GM12878 (cell line): ENCODE measurements at regions not wholly inside any gene's neighbourhood (a gene's known extent, or its start where the extent isn't known, plus 50 kb on each side); places are given as distances from the start of the nearest gene placed in this dataset.

ENCODE experiments used
- ATAC-seq: fragments of 200-7000 bp; cut with Tn5 transposase; 3 replicates; pipeline ENCODE4 v1.9.1; 2020; ENCODE audit warnings: mild to moderate bottlenecking, moderate library complexity
- BruUV-seq: library from RNA; stranded (reverse); fragments of 400-500 nt; replicated peaks from 2 replicates; lab custom pipeline; 2021; lab: Mats Ljungman, UMichigan
- CTCF ChIA-PET: fragments of 300-600 bp; sonication (Branson Sonifier 250); formaldehyde crosslinking; extraction: SDS; loops from one replicate; lab custom pipeline; 2021; ENCODE audit warnings: inconsistent platforms; lab: Yijun Ruan, JAX
- POLR2A ChIA-PET: fragments of 350-600 bp; formaldehyde crosslinking; extraction: SDS; loops from one replicate; lab custom pipeline; 2021; ENCODE audit warnings: inconsistent platforms; lab: Charles Lee
- RAD21 ChIA-PET: fragments of 300-600 bp; sonication (Branson Sonifier 250); formaldehyde crosslinking; loops from one replicate; lab custom pipeline; 2023; ENCODE audit warnings: antibody characterized with exemption; ENCODE audit not compliant: unreplicated experiment; lab: Charles Lee
- SMC1A ChIA-PET: fragments of 300-600 bp; sonication (Branson Sonifier 250); formaldehyde crosslinking; loops from one replicate; lab custom pipeline; 2023; ENCODE audit not compliant: unreplicated experiment, uncharacterized antibody; lab: Charles Lee
- DNase-seq: peaks from one replicate; pipeline ENCODE4 v3.0.0-alpha.2; 2011; ENCODE audit warnings: low read depth, low spot score
- FAIRE-seq: peaks from 3 replicates; lab custom pipeline; 2011; peaks lifted over from hg19 to GRCh38; lab: Jason Lieb, UNC
- H2AFZ ChIP-seq: 2 replicates; pipeline ENCODE4 v1.6.0; 2011; ENCODE audit warnings: low read depth, low read length, control low read depth; ENCODE audit not compliant: control insufficient read depth
- H3K27ac ChIP-seq: 2 replicates; pipeline ENCODE4 v1.5.1; 2011; ENCODE audit warnings: control low read depth; ENCODE audit not compliant: control insufficient read depth, insufficient read depth
- H3K27me3 ChIP-seq, 2 experiments: replicated peaks in 1 of 2; 2 replicates each; pipeline versions ENCODE4 v1.6.0 to v1.6.1; 2011; ENCODE audit warnings: low read length in 1 of 2; ENCODE audit not compliant: control insufficient read depth in 2 of 2, insufficient read depth in 2 of 2
- H3K36me3 ChIP-seq, 2 experiments: 2 replicates each; pipeline ENCODE4 v1.5.1; 2011; ENCODE audit warnings: low read length in 1 of 2; ENCODE audit not compliant: control insufficient read depth in 2 of 2, insufficient read depth in 2 of 2
- H3K4me1 ChIP-seq: 2 replicates; pipeline ENCODE4 v1.6.1; 2011; ENCODE audit warnings: mild to moderate bottlenecking, low read length, moderate library complexity, mixed read lengths; ENCODE audit not compliant: control insufficient read depth, insufficient read depth
- H3K4me2 ChIP-seq: 2 replicates; pipeline ENCODE4 v1.6.0; 2011; ENCODE audit warnings: control low read depth; ENCODE audit not compliant: control insufficient read depth, insufficient read depth
- H3K4me3 ChIP-seq: fragments of 200-600 bp; sonication (generic); 2 replicates; pipeline ENCODE4 v1.5.1; 2016
- H3K79me2 ChIP-seq: 2 replicates; pipeline ENCODE4 v1.6.0; 2011; ENCODE audit warnings: low read length; ENCODE audit not compliant: control insufficient read depth, insufficient read depth
- H3K9ac ChIP-seq: 2 replicates; pipeline ENCODE4 v1.8.0; 2011; ENCODE audit warnings: low read length, control low read depth, mixed read lengths; ENCODE audit not compliant: control insufficient read depth, insufficient read depth
- H3K9me3 ChIP-seq: replicated peaks from 3 replicates; pipeline ENCODE4 v1.5.1; 2011; ENCODE audit warnings: mild to moderate bottlenecking, low read length; ENCODE audit not compliant: control insufficient read depth, insufficient read depth
- H4K20me1 ChIP-seq: 2 replicates; pipeline ENCODE4 v1.6.0; 2011; ENCODE audit not compliant: control insufficient read depth, insufficient read depth
- ETV6 ChIP-seq, 2 experiments: fragments of 450-650 bp in 1 of 2; IDR thresholded peaks in 1 of 2; conservative IDR thresholded peaks in 1 of 2; 2 replicates each; pipeline ENCODE4 v1.6.1; 2014; ENCODE audit warnings: antibody characterized with exemption in 1 of 2, borderline replicate concordance in 1 of 2, low read depth in 1 of 2, mild to moderate bottlenecking in 1 of 2, moderate library complexity in 1 of 2
- EZH2 ChIP-seq: IDR thresholded peaks from 2 replicates; pipeline ENCODE4 v1.6.1; 2012; ENCODE audit warnings: low read depth, mild to moderate bottlenecking, control low read depth, inconsistent platforms, low read length, borderline replicate concordance; ENCODE audit not compliant: control insufficient read depth
- IKZF2 ChIP-seq, 2 experiments: fragments of 450-650 bp; IDR thresholded peaks; 2 replicates each; pipeline ENCODE4 v1.6.1; 2017; ENCODE audit warnings: mild to moderate bottlenecking in 2 of 2, moderate library complexity in 2 of 2
- IRF4 ChIP-seq: IDR thresholded peaks from 2 replicates; pipeline ENCODE4 v1.6.1; 2011; ENCODE audit warnings: low read depth, low read length
- IRF5 ChIP-seq: fragments of 450-650 bp; IDR thresholded peaks from 2 replicates; pipeline ENCODE4 v1.6.1; 2017; ENCODE audit warnings: borderline replicate concordance
- MEF2A ChIP-seq: IDR thresholded peaks from 2 replicates; pipeline ENCODE4 v1.6.1; 2011; ENCODE audit warnings: low read depth, mild to moderate bottlenecking, low read length, moderate library complexity; ENCODE audit not compliant: insufficient read depth
- NBN ChIP-seq: fragments of 450-650 bp; IDR thresholded peaks from 2 replicates; pipeline ENCODE4 v1.6.1; 2016
- NKRF ChIP-seq: fragments of 450-650 bp; conservative IDR thresholded peaks from 2 replicates; pipeline ENCODE4 v1.6.1; 2017; ENCODE audit warnings: mild to moderate bottlenecking, moderate library complexity
- TCF3 ChIP-seq: IDR thresholded peaks from 2 replicates; pipeline ENCODE4 v1.6.1; 2012; ENCODE audit warnings: low read depth, mild to moderate bottlenecking, low read length, borderline replicate concordance; ENCODE audit not compliant: insufficient read depth
- YY1 ChIP-seq: IDR thresholded peaks from 2 replicates; pipeline ENCODE4 v1.6.1; 2011; ENCODE audit warnings: low read depth, mild to moderate bottlenecking, low read length
- WGBS: methylation state at CpG from one replicate; pipeline ENCODE4 v1.1.6; 2016; ENCODE audit warnings: low lambda C conversion rate; ENCODE audit not compliant: insufficient replicate concordance, insufficient coverage; ENCODE audit errors: missing lambda C conversion rate; 5-methylcytosine and 5-hydroxymethylcytosine counted together
- in situ Hi-C: fragments of 300-500 bp; cut with MboI; formaldehyde crosslinking; loops from 9 replicates; pipeline ENCODE4 v1.14.3; 2018; ENCODE audit warnings: mixed read lengths
- intact Hi-C: fragments of 100-400 bp; cut with micrococcal nuclease; formaldehyde crosslinking; loops from one replicate; pipeline ENCODE4 v1.14.2; 2022; ENCODE audit not compliant: unreplicated experiment
- TF ChIP-seq, protein P1 (sequence below): IDR thresholded peaks from 2 replicates; pipeline ENCODE4 v1.6.1; 2011; ENCODE audit warnings: borderline replicate concordance, low read depth, mild to moderate bottlenecking, moderate library complexity, mixed read lengths, low read length; ENCODE audit not compliant: insufficient read depth; ENCODE audit errors: extremely low read length

GRCh38 chr17:77890771-77891170 lies 67.7 kb upstream of the TNRC6C start:
- Histone ChIP-seq H3K36me3 (no peaks in the 10 kb centered on the region), H3K4me3 (no peak overlapping the region), H3K27ac (no peak overlapping the region), H3K27me3 (peaks cover 2 to 18% of the 10 kb centered on the region in 2 experiments), H2AFZ (no peak overlapping the region), H3K4me2 (no peak overlapping the region), H3K79me2 (no peaks in the 10 kb centered on the region), H4K20me1 (no peaks in the 10 kb centered on the region; the same call in 1 of the 2 replicates), H3K9ac (no peak overlapping the region), H3K9me3 (no peaks in the 10 kb centered on the region), H3K4me1 (no peaks in the 10 kb centered on the region; the same call in 1 of the 2 replicates)
- in situ Hi-C loops, result no loop called here
- TF ChIP-seq NBN, result no peak
- no peak for TF ChIP-seq YY1
- TF ChIP-seq EZH2, result no peak
- no peak for TF ChIP-seq IKZF2 (IDR thresholded peaks at IDR 0.05)
- TF ChIP-seq MEF2A, result no peak
- FAIRE-seq (no peak), ATAC-seq (no peak), DNase-seq (no peak)
- POLR2A ChIA-PET, result no interaction called here
- RAD21 ChIA-PET, result no interaction called here
- SMC1A ChIA-PET, result interaction anchor here (1.5 kb wide), 1 partner anchor 12 kb away, joined by 3 read pairs; no protein-coding TSS in a partner anchor
- BruUV-seq, result no TSS peak
- 60% methylated on average over 3 of the region's 3 CpGs for WGBS
- CTCF ChIA-PET, result interaction anchor here (0.6 to 1.1 kb wide), 3 partner anchors 100 to 123 kb away, joined by 3 to 4 read pairs (median 3); no protein-coding TSS in a partner anchor
- intact Hi-C loops, result no loop called here

- in situ Hi-C loops, result no loop called here
- no peak for TF ChIP-seq IRF4
- TF ChIP-seq, protein P1, sequence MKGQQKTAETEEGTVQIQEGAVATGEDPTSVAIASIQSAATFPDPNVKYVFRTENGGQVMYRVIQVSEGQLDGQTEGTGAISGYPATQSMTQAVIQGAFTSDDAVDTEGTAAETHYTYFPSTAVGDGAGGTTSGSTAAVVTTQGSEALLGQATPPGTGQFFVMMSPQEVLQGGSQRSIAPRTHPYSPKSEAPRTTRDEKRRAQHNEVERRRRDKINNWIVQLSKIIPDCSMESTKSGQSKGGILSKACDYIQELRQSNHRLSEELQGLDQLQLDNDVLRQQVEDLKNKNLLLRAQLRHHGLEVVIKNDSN, result no peak
- no peak for TF ChIP-seq NKRF
- no peak for TF ChIP-seq TCF3
- TF ChIP-seq IRF5, result no peak
- no peak for TF ChIP-seq ETV6 (conservative IDR thresholded peaks at IDR 0.05 in 1 of 2, IDR thresholded peaks at IDR 0.05 in 1 of 2; ENCODE audit: borderline replicate concordance in 1 of 2, low read depth in 1 of 2)
Measured at GRCh38 chr17:77891602-77892001, 66.9 kb upstream of the TNRC6C start.

More at GRCh38 chr17:77891602-77892001, 66.9 kb upstream of the TNRC6C start:
- ChIA-PET POLR2A (no interaction called here), CTCF (interaction anchor here (1.1 to 1.2 kb wide), 2 partner anchors 22 to 122 kb away, joined by 4 to 5 read pairs; no protein-coding TSS in a partner anchor), SMC1A (no interaction called here), RAD21 (no interaction called here)
- Histone ChIP-seq H4K20me1 (no peaks in the 10 kb centered on the region; the same call in 1 of the 2 replicates), H3K4me1 (no peaks in the 10 kb centered on the region; the same call in 1 of the 2 replicates), H3K4me2 (no peak overlapping the region), H2AFZ (no peak overlapping the region), H3K27me3 (peaks cover 2 to 18% of the 10 kb centered on the region in 2 experiments), H3K79me2 (no peaks in the 10 kb centered on the region), H3K9me3 (no peaks in the 10 kb centered on the region), H3K9ac (no peak overlapping the region), H3K36me3 (no peaks in the 10 kb centered on the region), H3K27ac (no peak overlapping the region), H3K4me3 (no peak overlapping the region)
- DNase-seq (no peak), ATAC-seq (no peak), FAIRE-seq (no peak)
- intact Hi-C loops, result no loop called here
- 37% methylated on average over 8 of the region's 8 CpGs for WGBS
- BruUV-seq, result no TSS peak
